Ishikawa (cell line): ENCODE measurements at regions not wholly inside any gene's neighbourhood (a gene's known extent, or its start where the extent isn't known, plus 50 kb on each side); places are given as distances from the start of the nearest gene placed in this dataset.

ENCODE experiments used
- CEBPB ChIP-seq: IDR thresholded peaks from 2 replicates; pipeline ENCODE4 v1.6.1; 2012
- CREB1 ChIP-seq: IDR thresholded peaks from 2 replicates; pipeline ENCODE4 v1.6.1; 2012; ENCODE audit warnings: low read depth
- EGR1 ChIP-seq: IDR thresholded peaks from 2 replicates; pipeline ENCODE4 v1.6.1; 2012
- EP300 ChIP-seq: IDR thresholded peaks from 2 replicates; pipeline ENCODE4 v1.6.1; 2012; ENCODE audit warnings: borderline replicate concordance
- FOXM1 ChIP-seq: IDR thresholded peaks from 2 replicates; pipeline ENCODE4 v1.6.1; 2012; ENCODE audit warnings: low read depth, borderline replicate concordance
- MAX ChIP-seq: IDR thresholded peaks from 2 replicates; pipeline ENCODE4 v1.6.1; 2012
- NFIC ChIP-seq: IDR thresholded peaks from 2 replicates; pipeline ENCODE4 v1.6.1; 2012
- RAD21 ChIP-seq: IDR thresholded peaks from 2 replicates; pipeline ENCODE4 v1.6.1; 2012; ENCODE audit warnings: low read depth
- TAF1 ChIP-seq: IDR thresholded peaks from 2 replicates; pipeline ENCODE4 v1.6.1; 2012; ENCODE audit warnings: low read depth, mild to moderate bottlenecking
- TCF12 ChIP-seq: IDR thresholded peaks from 2 replicates; pipeline ENCODE4 v1.6.1; 2012; ENCODE audit warnings: low read depth
- TEAD4 ChIP-seq: IDR thresholded peaks from 2 replicates; pipeline ENCODE4 v1.6.1; 2012
- YY1 ChIP-seq: IDR thresholded peaks from 2 replicates; pipeline ENCODE4 v1.6.1; 2012; ENCODE audit warnings: low read depth
- ZBTB7A ChIP-seq: IDR thresholded peaks from 2 replicates; pipeline ENCODE4 v1.6.1; 2012; ENCODE audit warnings: low read depth
- TF ChIP-seq, protein P1 (sequence below): IDR thresholded peaks from 2 replicates; pipeline ENCODE4 v1.6.1; 2012; ENCODE audit warnings: low read depth, mild to moderate bottlenecking
- TF ChIP-seq, protein P2 (sequence below): IDR thresholded peaks from 2 replicates; pipeline ENCODE4 v1.6.1; 2012

- TF ChIP-seq MAX, result no peak
- TF ChIP-seq TEAD4, result no peak
- TF ChIP-seq EP300, result no peak
- TF ChIP-seq EGR1, result no peak
- no peak for TF ChIP-seq TAF1
- TF ChIP-seq CEBPB, result no peak
- TF ChIP-seq YY1, result no peak
- TF ChIP-seq, protein P1, sequence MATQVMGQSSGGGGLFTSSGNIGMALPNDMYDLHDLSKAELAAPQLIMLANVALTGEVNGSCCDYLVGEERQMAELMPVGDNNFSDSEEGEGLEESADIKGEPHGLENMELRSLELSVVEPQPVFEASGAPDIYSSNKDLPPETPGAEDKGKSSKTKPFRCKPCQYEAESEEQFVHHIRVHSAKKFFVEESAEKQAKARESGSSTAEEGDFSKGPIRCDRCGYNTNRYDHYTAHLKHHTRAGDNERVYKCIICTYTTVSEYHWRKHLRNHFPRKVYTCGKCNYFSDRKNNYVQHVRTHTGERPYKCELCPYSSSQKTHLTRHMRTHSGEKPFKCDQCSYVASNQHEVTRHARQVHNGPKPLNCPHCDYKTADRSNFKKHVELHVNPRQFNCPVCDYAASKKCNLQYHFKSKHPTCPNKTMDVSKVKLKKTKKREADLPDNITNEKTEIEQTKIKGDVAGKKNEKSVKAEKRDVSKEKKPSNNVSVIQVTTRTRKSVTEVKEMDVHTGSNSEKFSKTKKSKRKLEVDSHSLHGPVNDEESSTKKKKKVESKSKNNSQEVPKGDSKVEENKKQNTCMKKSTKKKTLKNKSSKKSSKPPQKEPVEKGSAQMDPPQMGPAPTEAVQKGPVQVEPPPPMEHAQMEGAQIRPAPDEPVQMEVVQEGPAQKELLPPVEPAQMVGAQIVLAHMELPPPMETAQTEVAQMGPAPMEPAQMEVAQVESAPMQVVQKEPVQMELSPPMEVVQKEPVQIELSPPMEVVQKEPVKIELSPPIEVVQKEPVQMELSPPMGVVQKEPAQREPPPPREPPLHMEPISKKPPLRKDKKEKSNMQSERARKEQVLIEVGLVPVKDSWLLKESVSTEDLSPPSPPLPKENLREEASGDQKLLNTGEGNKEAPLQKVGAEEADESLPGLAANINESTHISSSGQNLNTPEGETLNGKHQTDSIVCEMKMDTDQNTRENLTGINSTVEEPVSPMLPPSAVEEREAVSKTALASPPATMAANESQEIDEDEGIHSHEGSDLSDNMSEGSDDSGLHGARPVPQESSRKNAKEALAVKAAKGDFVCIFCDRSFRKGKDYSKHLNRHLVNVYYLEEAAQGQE, result no peak
- TF ChIP-seq TCF12, result no peak
- no peak for TF ChIP-seq CREB1
- no peak for TF ChIP-seq NFIC
- no peak for TF ChIP-seq RAD21
- TF ChIP-seq, protein P2, sequence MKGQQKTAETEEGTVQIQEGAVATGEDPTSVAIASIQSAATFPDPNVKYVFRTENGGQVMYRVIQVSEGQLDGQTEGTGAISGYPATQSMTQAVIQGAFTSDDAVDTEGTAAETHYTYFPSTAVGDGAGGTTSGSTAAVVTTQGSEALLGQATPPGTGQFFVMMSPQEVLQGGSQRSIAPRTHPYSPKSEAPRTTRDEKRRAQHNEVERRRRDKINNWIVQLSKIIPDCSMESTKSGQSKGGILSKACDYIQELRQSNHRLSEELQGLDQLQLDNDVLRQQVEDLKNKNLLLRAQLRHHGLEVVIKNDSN, result no peak
- no peak for TF ChIP-seq ZBTB7A
These were observed 197.3 kb upstream of the ADAMTS9 start for GRCh38 chr3:64885055-64885454.

- TF ChIP-seq TAF1, result no peak
- no peak for TF ChIP-seq CREB1
These were observed 196.7 kb upstream of the ADAMTS9 start for GRCh38 chr3:64884536-64884935.

DNA sequence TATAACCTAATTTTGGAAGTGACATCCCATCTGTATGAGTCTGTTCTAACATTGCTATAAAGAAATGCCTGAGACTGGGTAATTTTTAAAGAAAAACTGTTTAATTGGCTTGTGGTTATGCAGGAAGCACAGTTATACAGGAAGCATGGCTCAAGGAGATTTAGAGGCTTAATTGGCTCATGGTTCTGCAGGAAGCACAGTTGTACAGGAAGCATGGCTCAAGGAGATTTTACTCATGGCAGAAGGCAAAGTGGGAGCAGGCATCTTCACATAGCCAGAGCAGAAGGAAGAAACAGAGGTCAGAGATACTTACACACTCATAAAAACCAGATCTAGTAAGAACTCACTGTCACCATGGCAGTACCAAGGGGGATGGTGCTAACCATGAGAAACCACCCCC lies 193.1 kb upstream of the ADAMTS9 start:
- TF ChIP-seq NFIC (no peak), FOXM1 (no peak), ZBTB7A (no peak), CEBPB (no peak), TCF12 (no peak), MAX (no peak), TEAD4 (no peak), YY1 (no peak), RAD21 (no peak)
- TF ChIP-seq, protein P1, result no peak

DNA sequence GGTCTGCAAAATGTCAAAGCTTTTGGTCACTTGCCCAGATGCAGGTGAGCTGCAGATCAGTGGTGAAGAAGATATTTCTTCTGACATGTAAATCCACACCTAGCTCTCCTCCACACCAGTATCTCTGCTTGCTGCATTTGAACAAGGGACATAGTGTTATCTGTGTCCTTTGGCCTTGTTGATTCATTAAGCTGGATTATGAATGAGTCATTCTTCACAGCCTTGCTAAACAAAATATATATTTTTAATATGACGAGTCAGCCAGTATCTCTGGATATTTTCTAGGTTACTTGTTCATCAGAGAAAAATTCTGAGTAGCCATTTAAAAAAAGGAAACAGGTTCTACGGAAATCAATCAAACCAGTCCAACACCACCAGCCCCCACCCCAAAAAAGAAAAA lies 190.6 kb upstream of the ADAMTS9 start:
- TF ChIP-seq TAF1 (no peak), EGR1 (no peak), NFIC (no peak)

DNA sequence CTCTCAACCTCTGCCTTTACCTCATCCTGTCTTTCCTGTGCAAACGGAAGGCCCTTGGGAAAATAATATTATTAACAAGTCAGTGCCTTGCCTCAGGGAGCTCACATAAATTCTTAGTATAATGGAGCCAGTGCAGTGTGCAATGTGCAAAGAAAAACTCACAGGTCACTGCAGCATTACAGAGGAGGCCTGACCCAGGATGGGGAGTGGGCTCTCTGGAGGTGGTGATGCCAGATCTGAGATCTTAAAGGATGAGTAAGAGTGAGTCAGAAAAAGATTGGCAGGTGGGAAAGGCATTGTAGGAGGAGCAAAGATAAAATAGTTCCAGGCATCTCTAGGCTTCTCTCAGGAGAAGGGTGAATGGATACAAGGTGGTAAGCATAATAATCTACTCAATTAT lies 185.6 kb upstream of the ADAMTS9 start:
- TF ChIP-seq EP300, result no peak
- TF ChIP-seq CREB1, result no peak
- TF ChIP-seq, protein P2, result no peak
- TF ChIP-seq TEAD4, result no peak
- no peak for TF ChIP-seq RAD21
- TF ChIP-seq EGR1, result no peak
- TF ChIP-seq YY1, result no peak
- TF ChIP-seq TAF1, result no peak

- no peak for TF ChIP-seq TAF1
- no peak for TF ChIP-seq EP300
- TF ChIP-seq EGR1, result no peak
- no peak for TF ChIP-seq FOXM1
- no peak for TF ChIP-seq MAX
- no peak for TF ChIP-seq CREB1
- no peak for TF ChIP-seq RAD21
- no peak for TF ChIP-seq CEBPB
- TF ChIP-seq YY1, result no peak
- no peak for TF ChIP-seq ZBTB7A
- TF ChIP-seq, protein P2, result no peak
- no peak for TF ChIP-seq TEAD4
- TF ChIP-seq NFIC, result no peak
- no peak for TF ChIP-seq TCF12
- TF ChIP-seq, protein P1, result no peak
These were observed 184.5 kb upstream of the ADAMTS9 start for GRCh38 chr3:64872345-64872744.
